SU-DHL-6 (cell line): ENCODE measurements at regions not wholly inside any gene's neighbourhood (a gene's known extent, or its start where the extent isn't known, plus 50 kb on each side); places are given as distances from the start of the nearest gene placed in this dataset.
"Not testable (repeated sequence)": the region's sequence is repeated elsewhere in the genome, so short reads cannot be mapped to it uniquely, and the experiment has no call there.

Experiments
- H2AFZ ChIP-seq: fragments of 200-600 bp; sonication (generic); 2 replicates; pipeline ENCODE4 v1.6.1; 2014; ENCODE audit warnings: low read depth, mild to moderate bottlenecking, moderate library complexity, mixed read lengths, antibody characterized with exemption, low read length; ENCODE audit not compliant: severe bottlenecking
- H3F3A ChIP-seq: fragments of 200-600 bp; shearing (Covaris generic); 2 replicates; pipeline ENCODE4 v1.6.0; 2016; ENCODE audit warnings: antibody characterized with exemption, mild to moderate bottlenecking; ENCODE audit not compliant: insufficient read depth
- H3K27ac ChIP-seq: fragments of 200-600 bp; sonication (generic); 2 replicates; pipeline ENCODE4 v1.5.1; 2016; ENCODE audit warnings: low read depth, mild to moderate bottlenecking, low read length, moderate library complexity, mixed read lengths
- H3K27me3 ChIP-seq: fragments of 200-600 bp; sonication (generic), shearing (Covaris generic); 2 replicates; pipeline ENCODE4 v1.6.0; 2014; ENCODE audit warnings: mild to moderate bottlenecking, low read length
- H3K36me3 ChIP-seq: fragments of 200-600 bp; sonication (generic); 2 replicates; pipeline ENCODE4 v1.6.1; 2014; ENCODE audit warnings: mild to moderate bottlenecking, low read length, mixed read lengths
- H3K4me2 ChIP-seq: fragments of 300-600, 200-600 bp; shearing (Covaris generic), sonication (generic); 2 replicates; pipeline ENCODE4 v1.6.0; 2014; ENCODE audit warnings: low read length, low read depth, mild to moderate bottlenecking; ENCODE audit not compliant: poor library complexity, severe bottlenecking
- H3K4me3 ChIP-seq: fragments of 200-600 bp; sonication (generic); 2 replicates; pipeline ENCODE4 v1.5.1; 2014; ENCODE audit warnings: antibody characterized with exemption, low read length, mild to moderate bottlenecking, mixed read lengths; ENCODE audit not compliant: insufficient read depth, poor library complexity, severe bottlenecking
- H3K79me2 ChIP-seq: fragments of 200-600 bp; sonication (generic); 2 replicates; pipeline ENCODE4 v1.6.1; 2014; ENCODE audit warnings: mild to moderate bottlenecking, low read length, moderate library complexity; ENCODE audit not compliant: insufficient read depth
- H3K9ac ChIP-seq: fragments of 200-600 bp; sonication (generic); 2 replicates; pipeline ENCODE4 v1.7.0; 2014; ENCODE audit warnings: mild to moderate bottlenecking, low read length
- H3K9me2 ChIP-seq: fragments of 200-600 bp; sonication (generic); replicated peaks from 2 replicates; pipeline ENCODE4 v1.6.1; 2014; ENCODE audit warnings: low read length; ENCODE audit not compliant: insufficient read depth
- H3K9me3 ChIP-seq: fragments of 200-600 bp; sonication (generic); 2 replicates; pipeline ENCODE4 v1.6.1; 2014; ENCODE audit warnings: low read length, mixed read lengths; ENCODE audit not compliant: insufficient read depth
- H4K20me1 ChIP-seq: fragments of 200-600 bp; sonication (generic); 2 replicates; pipeline ENCODE4 v1.6.1; 2014; ENCODE audit warnings: low read depth, mild to moderate bottlenecking, antibody characterized with exemption, low read length, moderate library complexity, mixed read lengths
- EZH2phosphoT487 ChIP-seq: fragments of 200-600 bp; sonication (generic), shearing (Covaris generic); conservative IDR thresholded peaks from 2 replicates; pipeline ENCODE4 v1.6.1; 2018; ENCODE audit warnings: mild to moderate bottlenecking, antibody characterized with exemption, low read length, moderate library complexity, mixed read lengths
- TF ChIP-seq, protein P1 (sequence below): fragments of 200-600 bp; sonication (generic); IDR thresholded peaks from one replicate; pipeline ENCODE4 v1.5.1; 2017; ENCODE audit warnings: antibody characterized with exemption, mild to moderate bottlenecking, low read length, moderate library complexity; ENCODE audit not compliant: insufficient read depth, poor library complexity, severe bottlenecking

DNA sequence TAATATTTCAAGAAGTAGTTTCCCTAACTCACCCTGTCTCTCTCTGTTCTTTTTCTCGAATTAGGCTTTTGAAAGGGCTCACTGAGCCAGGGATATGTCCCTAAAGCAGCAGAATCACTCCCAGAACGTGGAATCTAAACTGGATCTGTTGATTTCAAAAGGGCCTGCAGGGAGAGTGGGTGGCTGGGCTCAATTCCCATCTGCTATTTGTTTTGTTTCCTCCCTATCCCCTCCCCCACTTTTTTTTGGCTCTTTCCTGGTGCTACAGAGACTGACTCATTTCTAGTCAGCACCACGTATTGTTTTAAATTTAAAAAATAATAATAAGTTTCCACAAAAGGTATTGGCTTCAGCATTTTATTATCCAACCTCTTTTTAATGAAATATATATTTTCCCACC lies 961.5 kb downstream of the FAM181B start:
- Histone ChIP-seq H2AFZ (no peak overlapping the region), H3K9ac (no peak overlapping the region), H3K27me3 (no peaks in the 10 kb centered on the region), H3K27ac (no peak overlapping the region), H3K9me3 (no peaks in the 10 kb centered on the region), H3K36me3 (no peaks in the 10 kb centered on the region), H3K79me2 (no peaks in the 10 kb centered on the region), H3K9me2 (no peaks in the 10 kb centered on the region), H3F3A (no peaks in the 10 kb centered on the region), H3K4me2 (no peak overlapping the region), H4K20me1 (no peaks in the 10 kb centered on the region), H3K4me3 (no peak overlapping the region)
- TF ChIP-seq EZH2phosphoT487: no peak

- not testable (repeated sequence) for H3K9me2 ChIP-seq, H3K36me3 ChIP-seq, H3K4me2 ChIP-seq, H3K79me2 ChIP-seq, H3K9me3 ChIP-seq, H3F3A ChIP-seq, H3K27me3 ChIP-seq, H4K20me1 ChIP-seq, H3K9ac ChIP-seq, H3K27ac ChIP-seq, H2AFZ ChIP-seq, H3K4me3 ChIP-seq
Measured at GRCh38 chr11:81769906-81770305, 963.8 kb downstream of the FAM181B start.

DNA sequence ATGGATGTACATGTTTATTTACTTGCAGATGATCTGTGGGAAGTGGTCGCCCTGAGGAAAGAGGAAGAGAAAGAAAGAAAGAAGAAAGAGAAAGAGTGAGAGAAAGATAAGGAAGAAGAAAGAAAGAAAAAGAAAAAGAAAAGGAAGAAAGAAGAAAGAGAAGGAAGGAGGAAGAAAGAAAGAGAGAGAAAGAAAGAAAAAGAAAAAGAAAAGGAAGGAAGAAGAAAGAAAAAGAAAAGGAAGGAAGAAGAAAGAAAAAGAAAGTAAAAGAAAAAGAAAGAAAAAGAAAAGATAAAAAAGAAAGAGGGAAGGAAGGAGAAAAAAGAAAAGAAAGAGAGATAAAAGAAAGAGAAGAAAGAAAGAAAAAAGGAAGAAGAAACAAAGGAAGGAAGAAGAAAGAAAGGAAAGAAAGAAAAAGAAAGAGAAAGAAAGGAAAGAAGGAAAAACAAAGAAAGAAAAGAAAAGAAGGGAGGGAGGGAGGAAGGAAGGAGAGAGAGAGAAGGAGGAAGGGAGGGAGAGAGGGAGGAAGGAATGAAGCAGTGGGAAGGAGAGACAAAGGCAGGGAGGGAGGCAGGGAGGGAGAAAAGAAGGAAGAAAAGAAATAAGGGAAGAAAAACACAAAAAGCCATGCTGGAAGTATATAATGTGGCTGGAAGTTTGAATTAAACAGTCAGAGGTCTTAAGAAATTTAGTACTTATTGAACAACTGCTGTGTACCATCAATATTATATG lies 976.6 kb downstream of the FAM181B start:
- H3K27ac ChIP-seq: no peak overlapping the region
- no peaks in the 10 kb centered on the region for H3K27me3 ChIP-seq
- no peak overlapping the region for H2AFZ ChIP-seq
- H4K20me1 ChIP-seq: no peaks in the 10 kb centered on the region
- H3K36me3 ChIP-seq: no peaks in the 10 kb centered on the region
- no peak overlapping the region for H3K9ac ChIP-seq
- H3F3A ChIP-seq: no peaks in the 10 kb centered on the region
- H3K4me2 ChIP-seq: no peak overlapping the region
- H3K9me2 ChIP-seq: no peaks in the 10 kb centered on the region
- TF ChIP-seq EZH2phosphoT487: no peak
- TF ChIP-seq, protein P1, sequence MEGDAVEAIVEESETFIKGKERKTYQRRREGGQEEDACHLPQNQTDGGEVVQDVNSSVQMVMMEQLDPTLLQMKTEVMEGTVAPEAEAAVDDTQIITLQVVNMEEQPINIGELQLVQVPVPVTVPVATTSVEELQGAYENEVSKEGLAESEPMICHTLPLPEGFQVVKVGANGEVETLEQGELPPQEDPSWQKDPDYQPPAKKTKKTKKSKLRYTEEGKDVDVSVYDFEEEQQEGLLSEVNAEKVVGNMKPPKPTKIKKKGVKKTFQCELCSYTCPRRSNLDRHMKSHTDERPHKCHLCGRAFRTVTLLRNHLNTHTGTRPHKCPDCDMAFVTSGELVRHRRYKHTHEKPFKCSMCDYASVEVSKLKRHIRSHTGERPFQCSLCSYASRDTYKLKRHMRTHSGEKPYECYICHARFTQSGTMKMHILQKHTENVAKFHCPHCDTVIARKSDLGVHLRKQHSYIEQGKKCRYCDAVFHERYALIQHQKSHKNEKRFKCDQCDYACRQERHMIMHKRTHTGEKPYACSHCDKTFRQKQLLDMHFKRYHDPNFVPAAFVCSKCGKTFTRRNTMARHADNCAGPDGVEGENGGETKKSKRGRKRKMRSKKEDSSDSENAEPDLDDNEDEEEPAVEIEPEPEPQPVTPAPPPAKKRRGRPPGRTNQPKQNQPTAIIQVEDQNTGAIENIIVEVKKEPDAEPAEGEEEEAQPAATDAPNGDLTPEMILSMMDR: no peak
- H3K4me3 ChIP-seq: no peak overlapping the region
- no peaks in the 10 kb centered on the region for H3K79me2 ChIP-seq
- no peaks in the 10 kb centered on the region for H3K9me3 ChIP-seq

DNA sequence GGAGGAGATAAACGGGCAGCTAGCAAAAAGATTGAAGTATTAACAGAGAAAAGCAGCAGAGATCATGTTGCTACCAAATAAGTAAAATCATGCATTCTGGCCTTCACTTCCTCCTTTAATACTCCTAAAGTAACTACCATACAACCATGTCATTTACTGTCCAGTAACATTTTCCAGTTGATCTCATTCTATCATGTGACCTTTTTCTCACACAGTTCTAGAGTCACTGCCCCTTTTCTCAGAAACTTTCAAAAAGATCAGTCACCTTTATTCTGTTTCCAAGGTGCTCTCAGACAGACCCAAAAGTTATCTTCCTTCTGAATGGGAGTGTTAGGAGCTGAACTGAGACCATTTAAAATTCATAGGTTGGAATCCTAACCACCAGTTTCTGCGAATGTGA lies 984.4 kb downstream of the FAM181B start:
- TF ChIP-seq EZH2phosphoT487: no peak
- TF ChIP-seq, protein P1: no peak
- H3K9me3 ChIP-seq: no peaks in the 10 kb centered on the region
- H3K79me2 ChIP-seq: no peaks in the 10 kb centered on the region
- H3F3A ChIP-seq: no peaks in the 10 kb centered on the region
- H4K20me1 ChIP-seq: no peaks in the 10 kb centered on the region
- H3K9me2 ChIP-seq: no peaks in the 10 kb centered on the region
- no peak overlapping the region for H3K4me2 ChIP-seq
- H3K27me3 ChIP-seq: no peaks in the 10 kb centered on the region
- H3K36me3 ChIP-seq: no peaks in the 10 kb centered on the region
- no peak overlapping the region for H3K9ac ChIP-seq
- H3K27ac ChIP-seq: no peak overlapping the region
- H3K4me3 ChIP-seq: no peak overlapping the region
- H2AFZ ChIP-seq: no peak overlapping the region
